OCI-M1 (cell line): ENCODE measurements at regions not wholly inside any gene's neighbourhood (a gene's known extent, or its start where the extent isn't known, plus 50 kb on each side); places are given as distances from the start of the nearest gene placed in this dataset.
A peak's percentile ranks its signal among the peaks of the same experiment; 100 is the strongest.

ENCODE experiments used
- DNase-seq: peaks from one replicate; lab custom pipeline; 2025; lab: John Stamatoyannopoulos, UW

GRCh38 chr6:93550551-93551276 is 131.4 kb upstream of the EPHA7 start:
- DNase-seq = peak; percentile 47

GRCh38 chr6:93549868-93550267 is 130.5 kb upstream of the EPHA7 start:
- no peak for DNase-seq

GRCh38 chr6:93524671-93525451 is 105.5 kb upstream of the EPHA7 start:
- no peak for DNase-seq

GRCh38 chr6:93523365-93523764 is 104.0 kb upstream of the EPHA7 start:
- peak; percentile 20 for DNase-seq

- DNase-seq = peak; percentile 33
Measured at GRCh38 chr6:93516441-93516840, 97.1 kb upstream of the EPHA7 start.

- DNase-seq = no peak
Measured at GRCh38 chr6:93515736-93516135, 96.4 kb upstream of the EPHA7 start.

GRCh38 chr6:93498713-93499112 is 79.4 kb upstream of the EPHA7 start:
- no peak for DNase-seq

GRCh38 chr6:93496548-93496947 is 77.2 kb upstream of the EPHA7 start:
- no peak for DNase-seq

- DNase-seq = peak; percentile 15
Measured at GRCh38 chr6:93494057-93494456, 74.7 kb upstream of the EPHA7 start.

GRCh38 chr6:93474733-93475179 is 55.4 kb upstream of the EPHA7 start:
- no peak for DNase-seq

- no peak for DNase-seq
Measured at GRCh38 chr6:93471281-93471680, 51.9 kb upstream of the EPHA7 start.
